ENCODE measurements at regions not wholly inside any gene's neighbourhood (a gene's known extent, or its start where the extent isn't known, plus 50 kb on each side); places are given as distances from the start of the nearest gene placed in this dataset.

- no peak for TF ChIP-seq EZH2phosphoT487 (IDR thresholded peaks at IDR 0.05; ENCODE audit: borderline replicate concordance, low read length)
- TF ChIP-seq, protein P1, sequence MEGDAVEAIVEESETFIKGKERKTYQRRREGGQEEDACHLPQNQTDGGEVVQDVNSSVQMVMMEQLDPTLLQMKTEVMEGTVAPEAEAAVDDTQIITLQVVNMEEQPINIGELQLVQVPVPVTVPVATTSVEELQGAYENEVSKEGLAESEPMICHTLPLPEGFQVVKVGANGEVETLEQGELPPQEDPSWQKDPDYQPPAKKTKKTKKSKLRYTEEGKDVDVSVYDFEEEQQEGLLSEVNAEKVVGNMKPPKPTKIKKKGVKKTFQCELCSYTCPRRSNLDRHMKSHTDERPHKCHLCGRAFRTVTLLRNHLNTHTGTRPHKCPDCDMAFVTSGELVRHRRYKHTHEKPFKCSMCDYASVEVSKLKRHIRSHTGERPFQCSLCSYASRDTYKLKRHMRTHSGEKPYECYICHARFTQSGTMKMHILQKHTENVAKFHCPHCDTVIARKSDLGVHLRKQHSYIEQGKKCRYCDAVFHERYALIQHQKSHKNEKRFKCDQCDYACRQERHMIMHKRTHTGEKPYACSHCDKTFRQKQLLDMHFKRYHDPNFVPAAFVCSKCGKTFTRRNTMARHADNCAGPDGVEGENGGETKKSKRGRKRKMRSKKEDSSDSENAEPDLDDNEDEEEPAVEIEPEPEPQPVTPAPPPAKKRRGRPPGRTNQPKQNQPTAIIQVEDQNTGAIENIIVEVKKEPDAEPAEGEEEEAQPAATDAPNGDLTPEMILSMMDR (IDR thresholded peaks at IDR 0.05; ENCODE audit: low read depth, low read length, poor library complexity, severe bottlenecking), result no peak
- no peaks in the 10 kb centered on the region for H3K36me3 ChIP-seq (ENCODE audit: control insufficient read depth, low read length)
- H3K79me2 ChIP-seq (ENCODE audit: control insufficient read depth, low read length), result no peaks in the 10 kb centered on the region
- no peaks in the 10 kb centered on the region for H4K20me1 ChIP-seq (ENCODE audit: control insufficient read depth, insufficient read depth, low read depth, low read length)
- H3K27me3 ChIP-seq (ENCODE audit: control insufficient read depth, low read length), result no peaks in the 10 kb centered on the region
- H3K4me2 ChIP-seq (ENCODE audit: low read length), result no peak overlapping the region
- no peaks in the 10 kb centered on the region for H3F3A ChIP-seq (ENCODE audit: control insufficient read depth, insufficient read depth)
- no peak overlapping the region for H3K27ac ChIP-seq (ENCODE audit: low read depth, low read length)
- no peaks in the 10 kb centered on the region for H3K9me2 ChIP-seq (replicated peaks; ENCODE audit: control insufficient read depth, low read length)
- no peak overlapping the region for H3K4me3 ChIP-seq (ENCODE audit: low read length)
- no peaks in the 10 kb centered on the region for H3K4me1 ChIP-seq (ENCODE audit: control insufficient read depth, low read length)
- H3K9me3 ChIP-seq (ENCODE audit: control insufficient read depth, insufficient read depth, low read length), result no peaks in the 10 kb centered on the region
Measured at GRCh38 chr4:166315721-166316467, 442.9 kb downstream of the TLL1 start.

GRCh38 chr4:166318810-166319525 lies 445.9 kb downstream of the TLL1 start:
- no peak overlapping the region for H3K4me3 ChIP-seq (ENCODE audit: low read length)
- H3K36me3 ChIP-seq (ENCODE audit: control insufficient read depth, low read length), result no peaks in the 10 kb centered on the region
- H3K9me2 ChIP-seq (replicated peaks; ENCODE audit: control insufficient read depth, low read length), result no peaks in the 10 kb centered on the region
- no peaks in the 10 kb centered on the region for H4K20me1 ChIP-seq (ENCODE audit: control insufficient read depth, insufficient read depth, low read depth, low read length)
- no peak overlapping the region for H3K27ac ChIP-seq (ENCODE audit: low read depth, low read length)
- TF ChIP-seq, protein P1 (IDR thresholded peaks at IDR 0.05; ENCODE audit: low read depth, low read length, poor library complexity, severe bottlenecking), result no peak
- TF ChIP-seq EZH2phosphoT487 (IDR thresholded peaks at IDR 0.05; ENCODE audit: borderline replicate concordance, low read length), result no peak
- no peaks in the 10 kb centered on the region for H3K4me1 ChIP-seq (ENCODE audit: control insufficient read depth, low read length)
- no peaks in the 10 kb centered on the region for H3K9me3 ChIP-seq (ENCODE audit: control insufficient read depth, insufficient read depth, low read length)
- H3K27me3 ChIP-seq (ENCODE audit: control insufficient read depth, low read length), result no peaks in the 10 kb centered on the region
- no peaks in the 10 kb centered on the region for H3K79me2 ChIP-seq (ENCODE audit: control insufficient read depth, low read length)
- no peak overlapping the region for H3K4me2 ChIP-seq (ENCODE audit: low read length)
- H3F3A ChIP-seq (ENCODE audit: control insufficient read depth, insufficient read depth), result no peaks in the 10 kb centered on the region

DNA sequence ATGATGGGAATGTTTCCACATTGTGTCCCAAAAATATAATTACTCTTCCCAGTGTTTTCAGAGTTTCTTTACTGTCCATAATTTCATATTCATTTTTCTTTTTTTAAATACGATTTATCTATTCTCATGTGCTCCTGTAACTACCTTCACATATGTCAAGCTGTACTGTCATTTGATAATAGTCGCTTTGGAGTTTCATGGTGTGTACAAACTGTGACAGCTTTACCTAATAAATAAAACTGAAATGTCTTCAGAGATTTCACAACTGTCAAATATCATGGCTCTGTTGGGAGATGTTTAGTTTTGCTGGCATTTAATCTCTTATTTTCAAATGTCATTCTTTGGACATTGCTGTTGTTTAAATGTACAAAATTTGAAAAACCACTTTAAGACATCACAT lies 450.2 kb downstream of the TLL1 start:
- TF ChIP-seq, protein P1 (IDR thresholded peaks at IDR 0.05; ENCODE audit: low read depth, low read length, poor library complexity, severe bottlenecking), result no peak
- TF ChIP-seq EZH2phosphoT487 (IDR thresholded peaks at IDR 0.05; ENCODE audit: borderline replicate concordance, low read length), result no peak
- no peak overlapping the region for H3K4me3 ChIP-seq (ENCODE audit: low read length)
- H3K4me1 ChIP-seq (ENCODE audit: control insufficient read depth, low read length), result no peaks in the 10 kb centered on the region
- H3K4me2 ChIP-seq (ENCODE audit: low read length), result no peak overlapping the region
- no peaks in the 10 kb centered on the region for H3K9me2 ChIP-seq (replicated peaks; ENCODE audit: control insufficient read depth, low read length)
- no peak overlapping the region for H3K27ac ChIP-seq (ENCODE audit: low read depth, low read length)
- no peaks in the 10 kb centered on the region for H3K27me3 ChIP-seq (ENCODE audit: control insufficient read depth, low read length)
- H3K36me3 ChIP-seq (ENCODE audit: control insufficient read depth, low read length), result no peaks in the 10 kb centered on the region
- no peaks in the 10 kb centered on the region for H3F3A ChIP-seq (ENCODE audit: control insufficient read depth, insufficient read depth)
- no peaks in the 10 kb centered on the region for H3K79me2 ChIP-seq (ENCODE audit: control insufficient read depth, low read length)
- no peaks in the 10 kb centered on the region for H4K20me1 ChIP-seq (ENCODE audit: control insufficient read depth, insufficient read depth, low read depth, low read length)
- H3K9me3 ChIP-seq (ENCODE audit: control insufficient read depth, insufficient read depth, low read length), result no peaks in the 10 kb centered on the region
